ENCODE measurements at regions not wholly inside any gene's neighbourhood (a gene's known extent, or its start where the extent isn't known, plus 50 kb on each side); places are given as distances from the start of the nearest gene placed in this dataset.

DNA sequence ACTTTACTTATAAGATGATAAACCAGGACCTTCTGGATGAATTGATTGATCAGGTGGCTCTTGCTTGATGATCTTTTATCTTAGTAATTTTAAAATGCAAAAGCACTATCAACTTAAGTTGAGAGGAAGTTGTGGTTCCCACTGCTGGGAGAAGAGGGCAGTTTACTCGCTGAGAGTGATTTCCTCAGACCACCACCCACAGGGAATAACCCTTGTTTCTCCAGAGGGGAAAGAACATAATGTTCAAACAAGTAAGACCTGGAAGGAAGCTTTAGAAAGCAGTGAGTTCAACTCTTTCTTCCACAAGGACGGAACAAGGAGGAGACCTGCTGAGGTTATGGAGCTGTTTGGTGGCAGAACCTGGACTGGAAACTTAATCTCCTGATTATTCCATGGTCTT, 138.7 kb downstream of the FAM204A start:
- H3K9ac ChIP-seq (ENCODE audit: low read depth, low read length) = no peak overlapping the region
- no peak overlapping the region for H3K4ac ChIP-seq (ENCODE audit: low read depth, low read length)
- H3K9me3 ChIP-seq (ENCODE audit: control insufficient read depth, insufficient read depth, low read length) = peaks cover 4% of the 10 kb centered on the region; the same call in 1 of the 2 replicates
- no peak overlapping the region for H3K4me3 ChIP-seq (ENCODE audit: insufficient read depth, low read depth, low read length)
- no peak overlapping the region for H3K4me2 ChIP-seq (ENCODE audit: low read depth, low read length)
- H3K56ac ChIP-seq (ENCODE audit: extremely low read depth, insufficient read depth, low read length) = no peak overlapping the region
- DNase-seq = no peak
- H3K36me3 ChIP-seq (ENCODE audit: control insufficient read depth, insufficient read depth, low read length) = no peaks in the 10 kb centered on the region
- H3K14ac ChIP-seq (replicated peaks; ENCODE audit: low read depth, low read length) = no peak overlapping the region
- intact Hi-C loops (cut with micrococcal nuclease) (no loop called here), in situ Hi-C loops (cut with MboI; ENCODE audit: low sequenced_read_pairs) (no loop called here), dilution Hi-C loops (cut with HindIII; ENCODE audit: low sequenced_read_pairs, unreplicated experiment) (no loop called here)
- no peak overlapping the region for H2AK5ac ChIP-seq (ENCODE audit: low read depth, low read length)
- H2BK20ac ChIP-seq (ENCODE audit: low read depth, low read length) = no peak overlapping the region
- no peak overlapping the region for H3K27ac ChIP-seq (ENCODE audit: insufficient read depth, low read length)
- TF ChIP-seq RAD21 (IDR thresholded peaks at IDR 0.05; ENCODE audit: low read length) (no peak), CEBPB (IDR thresholded peaks at IDR 0.05; ENCODE audit: low read depth, low read length) (no peak), BHLHE40 (IDR thresholded peaks at IDR 0.05; ENCODE audit: low read depth, low read length) (no peak), FOS (IDR thresholded peaks at IDR 0.05; ENCODE audit: low read depth, low read length) (no peak), MXI1 (IDR thresholded peaks at IDR 0.05; ENCODE audit: borderline replicate concordance, low read depth, low read length) (no peak), MAFK (IDR thresholded peaks at IDR 0.05; ENCODE audit: low read depth, low read length) (no peak), RCOR1 (IDR thresholded peaks at IDR 0.05; ENCODE audit: insufficient replicate concordance, low read length) (no peak), CHD1 (IDR thresholded peaks at IDR 0.05; ENCODE audit: low read depth, low read length) (no peak), RFX5 (IDR thresholded peaks at IDR 0.05; ENCODE audit: low read depth, low read length) (no peak), MAZ (IDR thresholded peaks at IDR 0.05; ENCODE audit: borderline replicate concordance, low read depth, low read length) (no peak), NFE2L2 (IDR thresholded peaks at IDR 0.05; ENCODE audit: low read depth, low read length) (no peak), POLR2A (IDR thresholded peaks at IDR 0.05; ENCODE audit: low read depth, low read length) (no peak)
- TF ChIP-seq, protein P1, sequence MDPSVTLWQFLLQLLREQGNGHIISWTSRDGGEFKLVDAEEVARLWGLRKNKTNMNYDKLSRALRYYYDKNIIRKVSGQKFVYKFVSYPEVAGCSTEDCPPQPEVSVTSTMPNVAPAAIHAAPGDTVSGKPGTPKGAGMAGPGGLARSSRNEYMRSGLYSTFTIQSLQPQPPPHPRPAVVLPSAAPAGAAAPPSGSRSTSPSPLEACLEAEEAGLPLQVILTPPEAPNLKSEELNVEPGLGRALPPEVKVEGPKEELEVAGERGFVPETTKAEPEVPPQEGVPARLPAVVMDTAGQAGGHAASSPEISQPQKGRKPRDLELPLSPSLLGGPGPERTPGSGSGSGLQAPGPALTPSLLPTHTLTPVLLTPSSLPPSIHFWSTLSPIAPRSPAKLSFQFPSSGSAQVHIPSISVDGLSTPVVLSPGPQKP (IDR thresholded peaks at IDR 0.05; ENCODE audit: borderline replicate concordance, low read depth, low read length) = no peak
- TF ChIP-seq, protein P2, sequence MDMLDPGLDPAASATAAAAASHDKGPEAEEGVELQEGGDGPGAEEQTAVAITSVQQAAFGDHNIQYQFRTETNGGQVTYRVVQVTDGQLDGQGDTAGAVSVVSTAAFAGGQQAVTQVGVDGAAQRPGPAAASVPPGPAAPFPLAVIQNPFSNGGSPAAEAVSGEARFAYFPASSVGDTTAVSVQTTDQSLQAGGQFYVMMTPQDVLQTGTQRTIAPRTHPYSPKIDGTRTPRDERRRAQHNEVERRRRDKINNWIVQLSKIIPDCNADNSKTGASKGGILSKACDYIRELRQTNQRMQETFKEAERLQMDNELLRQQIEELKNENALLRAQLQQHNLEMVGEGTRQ (IDR thresholded peaks at IDR 0.05; ENCODE audit: low read depth, low read length) = no peak
- TF ChIP-seq, protein P3, sequence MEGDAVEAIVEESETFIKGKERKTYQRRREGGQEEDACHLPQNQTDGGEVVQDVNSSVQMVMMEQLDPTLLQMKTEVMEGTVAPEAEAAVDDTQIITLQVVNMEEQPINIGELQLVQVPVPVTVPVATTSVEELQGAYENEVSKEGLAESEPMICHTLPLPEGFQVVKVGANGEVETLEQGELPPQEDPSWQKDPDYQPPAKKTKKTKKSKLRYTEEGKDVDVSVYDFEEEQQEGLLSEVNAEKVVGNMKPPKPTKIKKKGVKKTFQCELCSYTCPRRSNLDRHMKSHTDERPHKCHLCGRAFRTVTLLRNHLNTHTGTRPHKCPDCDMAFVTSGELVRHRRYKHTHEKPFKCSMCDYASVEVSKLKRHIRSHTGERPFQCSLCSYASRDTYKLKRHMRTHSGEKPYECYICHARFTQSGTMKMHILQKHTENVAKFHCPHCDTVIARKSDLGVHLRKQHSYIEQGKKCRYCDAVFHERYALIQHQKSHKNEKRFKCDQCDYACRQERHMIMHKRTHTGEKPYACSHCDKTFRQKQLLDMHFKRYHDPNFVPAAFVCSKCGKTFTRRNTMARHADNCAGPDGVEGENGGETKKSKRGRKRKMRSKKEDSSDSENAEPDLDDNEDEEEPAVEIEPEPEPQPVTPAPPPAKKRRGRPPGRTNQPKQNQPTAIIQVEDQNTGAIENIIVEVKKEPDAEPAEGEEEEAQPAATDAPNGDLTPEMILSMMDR (conservative IDR thresholded peaks at IDR 0.05; ENCODE audit: low read depth, low read length) = no peak
- H2BK120ac ChIP-seq (ENCODE audit: low read depth, low read length) = no peak overlapping the region
- H3K4me1 ChIP-seq (ENCODE audit: control insufficient read depth, insufficient read depth, low read length) = no peaks in the 10 kb centered on the region
- no peak for ATAC-seq (ENCODE audit: low read depth)
- CTCF ChIA-PET = no interaction called here
- no peaks in the 10 kb centered on the region for H3K79me1 ChIP-seq (ENCODE audit: low read depth in 1 of 2, low read length in 2 of 2)
- H3K18ac ChIP-seq (ENCODE audit: low read depth, low read length) = no peak overlapping the region
- no peak overlapping the region for H2BK15ac ChIP-seq (ENCODE audit: low read depth, low read length)
- H4K5ac ChIP-seq (ENCODE audit: low read depth, low read length) = no peak overlapping the region
- H2AK9ac ChIP-seq (replicated peaks; ENCODE audit: low read depth, low read length, poor library complexity) = no peak overlapping the region
- H4K20me1 ChIP-seq (ENCODE audit: insufficient read depth, low read length) = no peaks in the 10 kb centered on the region
- H3K27me3 ChIP-seq (ENCODE audit: control insufficient read depth, insufficient read depth, low read length) = no peaks in the 10 kb centered on the region
- no CpG with 5 or more reads among the region's 2 CpGs for WGBS, 2 experiments (ENCODE audit: extremely low coverage in 2 of 2, insufficient read length in 1 of 2)
- no peak overlapping the region for H4K91ac ChIP-seq (ENCODE audit: insufficient read depth, low read depth, low read length)
- POLR2A ChIA-PET (ENCODE audit: unreplicated experiment) = no interaction called here
- H3K9me1 ChIP-seq (ENCODE audit: insufficient read depth, low read length) = no peaks in the 10 kb centered on the region
- H2AFZ ChIP-seq (replicated peaks; ENCODE audit: low read length, poor library complexity) = no peak overlapping the region
- BruUV-seq (replicated peaks) = no TSS peak
- H2BK5ac ChIP-seq (ENCODE audit: low read depth, low read length, poor library complexity, severe bottlenecking) = no peak overlapping the region
- no peak overlapping the region for H3K23ac ChIP-seq (ENCODE audit: low read depth, low read length)
- no peak overlapping the region for H4K8ac ChIP-seq (ENCODE audit: low read depth in 2 of 2, low read length in 2 of 2)

Data from IMR-90 (cell line).